NCI-H524 (cell line): ENCODE measurements at regions not wholly inside any gene's neighbourhood (a gene's known extent, or its start where the extent isn't known, plus 50 kb on each side); places are given as distances from the start of the nearest gene placed in this dataset.
A peak's percentile ranks its signal among the peaks of the same experiment; 100 is the strongest.
"Not testable (repeated sequence)": the region's sequence is repeated elsewhere in the genome, so short reads cannot be mapped to it uniquely, and the experiment has no call there.

Source experiments
- DNase-seq, 2 experiments: peaks; one replicate each; lab custom pipeline; 2025; lab: John Stamatoyannopoulos, UW

- no peak for DNase-seq
Measured at GRCh38 chrX:140163371-140164159, 198.2 kb upstream of the CXorf66 start.

- DNase-seq, result no peak
Measured at GRCh38 chrX:140157611-140158010, 192.3 kb upstream of the CXorf66 start.

DNA sequence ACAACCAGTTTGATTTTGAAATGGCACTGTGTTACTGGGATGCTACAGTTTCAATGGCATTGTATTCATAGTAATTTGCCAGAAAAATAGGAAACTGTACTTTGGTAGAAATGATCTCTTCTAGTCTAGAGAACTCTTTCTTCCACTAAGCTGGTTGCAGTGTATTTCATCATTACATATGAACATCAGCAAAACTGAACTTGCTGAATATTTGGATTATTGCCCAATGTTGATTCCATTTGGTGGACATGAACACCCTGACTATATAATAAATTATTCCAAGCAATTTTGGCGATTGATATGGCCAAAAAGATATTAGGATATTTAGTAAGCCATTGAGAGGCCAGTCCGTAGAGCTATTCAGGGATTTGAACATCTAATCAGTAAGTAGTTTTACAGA lies 191.8 kb upstream of the CXorf66 start:
- no peak for DNase-seq

- no peak for DNase-seq
Measured at GRCh38 chrX:140151316-140151715, 186.0 kb upstream of the CXorf66 start.

GRCh38 chrX:140149761-140150160 lies 184.4 kb upstream of the CXorf66 start:
- DNase-seq, result no peak

DNA sequence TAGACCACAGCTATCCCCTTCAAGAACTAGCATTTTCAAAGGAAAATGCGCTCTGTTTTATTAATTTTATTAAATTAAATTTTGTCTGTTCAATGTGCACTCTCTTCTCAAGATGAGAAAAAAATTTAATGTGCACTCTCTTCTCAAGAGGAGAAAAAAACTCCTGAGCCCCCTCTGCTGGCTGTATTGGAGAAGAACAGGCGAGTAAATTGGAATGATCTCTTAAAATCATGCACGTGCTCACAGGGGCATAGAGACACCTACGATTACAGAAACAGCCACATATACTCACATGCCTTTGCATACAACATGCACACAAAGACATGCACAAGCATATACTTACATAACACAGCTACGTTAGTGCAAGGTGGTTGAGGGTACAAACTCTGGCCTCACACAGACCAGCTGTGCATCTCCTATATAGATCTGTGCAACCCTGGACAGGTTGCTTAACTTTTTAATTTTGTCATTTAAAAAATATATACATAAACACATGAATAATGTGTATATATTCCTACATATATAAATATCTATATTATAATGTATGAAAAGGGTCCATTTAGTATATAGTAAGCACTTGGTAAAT lies 176.2 kb upstream of the CXorf66 start:
- peak; percentile 0 to 32 for DNase-seq

GRCh38 chrX:140138492-140138891 lies 173.2 kb upstream of the CXorf66 start:
- not testable (repeated sequence) for DNase-seq

GRCh38 chrX:140138065-140138464 lies 172.7 kb upstream of the CXorf66 start:
- DNase-seq, result not testable (repeated sequence)

DNA sequence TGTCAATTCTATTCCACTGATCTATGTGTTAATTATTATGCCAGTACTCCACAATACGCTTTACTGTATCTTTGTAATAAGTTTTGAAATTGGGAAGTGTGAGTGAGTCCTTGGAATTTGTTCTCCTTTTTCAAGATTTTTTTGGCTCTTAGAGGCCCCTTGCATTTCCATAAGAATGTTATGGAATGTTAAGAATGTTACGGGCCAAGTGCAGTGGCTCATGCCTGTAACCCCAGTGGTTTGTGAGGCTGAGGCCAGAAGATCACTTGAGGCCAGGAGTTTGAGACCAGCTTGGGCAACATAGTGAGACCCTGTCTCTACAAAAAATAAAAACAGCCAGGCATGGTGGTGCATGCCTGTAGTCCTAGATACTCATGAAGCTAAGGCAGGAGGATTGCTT lies 167.6 kb upstream of the CXorf66 start:
- no peak for DNase-seq

DNA sequence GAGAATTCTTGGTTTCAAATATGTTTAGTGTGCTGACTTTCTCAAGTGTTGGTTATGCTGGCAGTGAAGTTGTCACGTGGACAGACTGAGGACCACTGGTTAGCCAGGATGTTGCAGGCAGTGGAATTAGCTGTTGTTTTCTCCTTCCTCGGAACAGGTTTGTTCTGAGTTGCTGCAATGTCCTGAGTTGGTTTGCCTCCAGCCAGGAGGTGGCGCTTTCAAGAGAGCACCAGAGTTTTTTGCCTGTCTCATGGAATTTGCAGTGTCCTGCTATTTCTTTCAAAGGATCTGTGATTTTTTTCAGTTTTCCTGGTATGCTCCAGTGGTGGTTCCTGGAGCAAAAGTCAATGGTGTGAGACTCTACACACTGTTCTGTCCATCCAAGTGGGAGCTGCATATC lies 158.1 kb upstream of the CXorf66 start:
- DNase-seq, result no peak

- not testable (repeated sequence) for DNase-seq
Measured at GRCh38 chrX:140114059-140114458, 148.7 kb upstream of the CXorf66 start.

DNA sequence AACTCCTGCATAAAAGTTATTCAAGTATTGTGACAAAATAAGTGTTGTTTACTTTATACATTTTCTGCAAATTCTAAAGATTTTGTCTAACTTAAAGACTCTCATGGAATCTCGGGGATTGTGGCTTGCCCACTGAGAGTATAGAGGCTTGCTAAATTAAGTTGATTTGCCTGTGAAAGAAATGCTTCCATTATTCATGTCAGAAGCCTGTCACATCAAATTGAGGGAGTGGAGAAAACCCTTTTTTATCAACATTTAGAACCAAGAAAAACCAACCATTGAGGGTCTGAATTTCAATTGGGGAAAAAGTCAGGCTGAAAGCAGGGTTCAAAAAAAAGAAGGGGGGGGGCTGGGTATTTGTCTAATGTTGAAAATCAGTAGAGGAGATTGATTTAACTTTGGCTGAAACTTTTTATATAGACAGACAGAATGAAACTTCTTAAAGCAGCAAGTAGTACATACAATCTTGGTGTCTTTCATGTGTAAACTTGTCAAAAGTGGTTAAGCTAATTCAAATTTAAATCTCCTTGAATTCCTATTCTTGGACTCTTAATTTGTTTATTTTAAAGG lies 144.8 kb upstream of the CXorf66 start:
- no peak for DNase-seq

DNA sequence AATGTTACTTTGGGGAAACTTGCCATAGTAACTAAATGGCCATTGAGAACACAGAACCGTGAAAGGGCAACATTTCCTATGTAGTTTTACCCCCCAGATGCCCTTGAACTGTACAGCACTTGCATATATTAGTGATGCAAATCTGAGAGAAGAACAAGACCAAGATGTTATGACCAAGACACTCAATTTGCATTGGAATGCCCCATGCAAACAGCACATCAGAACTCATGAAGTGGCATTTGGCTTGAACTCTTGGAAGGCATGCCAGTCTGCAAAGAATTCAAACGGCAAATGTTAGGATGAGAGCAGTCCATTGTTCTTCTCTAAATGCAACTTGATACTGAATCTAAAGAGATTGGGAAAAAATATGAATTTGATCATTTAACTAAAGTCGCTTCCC lies 139.4 kb upstream of the CXorf66 start:
- no peak for DNase-seq

DNA sequence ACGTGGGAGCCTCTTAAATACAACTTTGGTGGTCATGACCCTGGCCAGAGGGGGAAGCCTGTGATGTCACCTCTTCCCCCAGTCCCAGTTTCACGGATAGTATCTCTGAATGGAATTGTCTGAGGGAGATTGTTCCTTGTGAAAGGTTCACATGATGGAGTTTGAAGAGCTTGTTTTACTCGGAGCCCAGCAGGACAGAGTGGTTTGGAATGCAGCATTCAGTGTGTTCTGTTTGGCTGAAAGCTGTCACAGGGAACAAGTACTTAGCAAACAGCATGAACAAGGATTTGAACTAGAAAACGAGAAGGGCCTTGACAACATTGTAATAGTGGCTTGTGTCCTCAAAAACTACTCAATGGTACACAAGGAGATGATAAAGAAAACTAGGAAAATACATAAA lies 133.9 kb upstream of the CXorf66 start:
- no peak for DNase-seq

DNA sequence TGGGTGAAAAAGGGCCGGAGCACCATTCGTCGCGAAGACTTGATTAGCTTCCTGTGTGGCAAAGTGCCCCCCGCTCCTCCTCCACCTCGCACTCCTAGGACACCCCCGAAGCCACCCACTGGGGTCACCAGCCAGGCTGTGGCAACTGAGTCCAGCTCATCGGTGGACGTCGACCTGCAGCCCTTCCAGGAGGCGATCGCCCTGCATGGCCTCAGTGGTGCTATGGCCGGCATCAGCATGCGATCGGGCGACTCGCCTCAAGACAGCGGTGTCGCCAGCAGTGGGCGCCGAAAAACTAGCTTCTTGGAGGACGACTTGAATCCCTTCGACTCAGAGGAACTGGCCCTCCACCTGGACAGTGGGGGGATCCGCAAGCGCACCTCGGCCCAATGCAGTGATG lies 126.8 kb upstream of the CXorf66 start:
- no peak for DNase-seq

GRCh38 chrX:140091125-140091886 lies 126.0 kb upstream of the CXorf66 start:
- DNase-seq, result peak; percentile 14 to 44

DNA sequence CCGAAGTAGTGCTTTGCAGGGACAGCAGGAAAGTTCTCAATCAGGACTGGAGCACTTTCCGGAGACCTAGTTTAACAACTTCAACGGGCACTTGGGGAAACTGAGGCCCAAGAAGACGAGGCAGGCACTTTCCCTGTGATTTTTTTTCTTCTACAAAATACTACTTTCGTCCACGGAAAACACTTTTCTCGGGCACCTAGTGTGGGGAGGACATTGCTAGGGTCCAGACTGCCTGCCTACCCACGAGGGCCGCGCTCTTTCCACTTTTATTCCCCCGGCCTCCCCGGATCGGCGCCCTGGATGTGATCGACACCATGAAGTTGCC lies 125.4 kb upstream of the CXorf66 start:
- DNase-seq, result no peak

GRCh38 chrX:140088438-140088837 lies 123.1 kb upstream of the CXorf66 start:
- DNase-seq, result no peak

- DNase-seq, result no peak
Measured at GRCh38 chrX:140087875-140088274, 122.6 kb upstream of the CXorf66 start.

- DNase-seq, result no peak
Measured at GRCh38 chrX:140086691-140087090, 121.4 kb upstream of the CXorf66 start.

GRCh38 chrX:140074851-140075250 lies 109.5 kb upstream of the CXorf66 start:
- DNase-seq, result not testable (repeated sequence)

DNA sequence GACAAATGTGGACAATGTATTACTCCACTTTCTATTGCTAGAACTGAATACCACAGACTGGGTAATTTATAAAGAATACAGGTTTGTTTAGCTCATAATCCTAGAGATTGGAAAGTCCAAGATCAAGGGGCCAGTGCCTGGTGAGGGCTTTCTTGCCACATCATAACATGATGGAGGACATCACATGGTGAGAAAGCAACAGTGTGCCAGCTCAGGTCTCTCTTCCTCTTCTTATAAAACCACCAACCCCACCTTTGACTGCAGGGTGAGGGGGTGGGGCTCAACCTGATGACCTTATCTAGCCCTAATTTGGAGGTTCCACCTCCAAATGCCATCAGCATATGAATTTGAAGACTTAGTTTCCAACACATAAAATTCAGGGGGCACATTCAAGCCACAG lies 105.7 kb upstream of the CXorf66 start:
- DNase-seq, result no peak
